Astrocyte (in vitro differentiated cells and primary cell): ENCODE measurements at regions not wholly inside any gene's neighbourhood (a gene's known extent, or its start where the extent isn't known, plus 50 kb on each side); places are given as distances from the start of the nearest gene placed in this dataset.

Experiments
- DNase-seq: peaks from one replicate; pipeline ENCODE4 v3.0.0-alpha.2; 2010; ENCODE audit warnings: low read depth
- FAIRE-seq: peaks from 2 replicates; lab custom pipeline; 2011; peaks lifted over from hg19 to GRCh38; lab: Jason Lieb, UNC
- H2AFZ ChIP-seq: 2 replicates; pipeline ENCODE4 v1.6.0; 2012; ENCODE audit warnings: low read depth, low read length, inconsistent platforms
- H3K27ac ChIP-seq: 2 replicates; pipeline ENCODE4 v1.5.1; 2011; ENCODE audit warnings: low read depth, low read length, inconsistent platforms
- H3K27me3 ChIP-seq: 2 replicates; pipeline ENCODE4 v1.6.0; 2011; ENCODE audit warnings: low read length, inconsistent platforms; ENCODE audit not compliant: insufficient read depth
- H3K36me3 ChIP-seq: 2 replicates; pipeline ENCODE4 v1.5.1; 2011; ENCODE audit warnings: low read length, inconsistent platforms; ENCODE audit not compliant: insufficient read depth
- H3K4me1 ChIP-seq: 2 replicates; pipeline ENCODE4 v1.5.1; 2011; ENCODE audit warnings: low read length, inconsistent platforms; ENCODE audit not compliant: insufficient read depth
- H3K4me2 ChIP-seq: 2 replicates; pipeline ENCODE4 v1.6.0; 2012; ENCODE audit warnings: low read length, inconsistent platforms
- H3K4me3 ChIP-seq: 2 replicates; pipeline ENCODE4 v1.5.1; 2011; ENCODE audit warnings: low read depth, mild to moderate bottlenecking, low read length, inconsistent platforms; ENCODE audit not compliant: insufficient read depth
- H3K79me2 ChIP-seq: 2 replicates; pipeline ENCODE4 v1.6.0; 2012; ENCODE audit warnings: mild to moderate bottlenecking, low read length, inconsistent platforms; ENCODE audit not compliant: insufficient read depth
- H3K9ac ChIP-seq: 2 replicates; pipeline ENCODE4 v1.6.0; 2012; ENCODE audit warnings: mild to moderate bottlenecking, low read length, inconsistent platforms
- H3K9me3 ChIP-seq: 2 replicates; pipeline ENCODE4 v1.5.1; 2012; ENCODE audit warnings: low read depth, mild to moderate bottlenecking, low read length, inconsistent platforms; ENCODE audit not compliant: insufficient read depth
- H4K20me1 ChIP-seq: 2 replicates; pipeline ENCODE4 v1.6.0; 2012; ENCODE audit warnings: low read length, inconsistent platforms; ENCODE audit not compliant: insufficient read depth
- H3K27ac Mint-ChIP-seq: one replicate; pipeline ENCODE4 v1.8.0; 2021; ENCODE audit warnings: mild to moderate bottlenecking, mixed read lengths; ENCODE audit not compliant: unreplicated experiment
- H3K27me3 Mint-ChIP-seq: one replicate; pipeline ENCODE4 v1.8.0; 2021; ENCODE audit warnings: low read depth, mixed read lengths; ENCODE audit not compliant: unreplicated experiment
- H3K36me3 Mint-ChIP-seq: one replicate; pipeline ENCODE4 v1.8.0; 2021; ENCODE audit warnings: low read depth, mixed read lengths; ENCODE audit not compliant: unreplicated experiment
- H3K4me1 Mint-ChIP-seq: one replicate; pipeline ENCODE4 v1.8.0; 2021; ENCODE audit warnings: low read depth, mixed read lengths; ENCODE audit not compliant: unreplicated experiment
- H3K4me3 Mint-ChIP-seq: one replicate; pipeline ENCODE4 v1.8.0; 2021; ENCODE audit warnings: mild to moderate bottlenecking, moderate library complexity, mixed read lengths; ENCODE audit not compliant: unreplicated experiment
- H3K9me3 Mint-ChIP-seq: one replicate; pipeline ENCODE4 v1.8.0; 2021; ENCODE audit warnings: mild to moderate bottlenecking, mixed read lengths; ENCODE audit not compliant: unreplicated experiment
- CTCF ChIP-seq: IDR thresholded peaks from 2 replicates; pipeline ENCODE4 v1.5.1; 2011; ENCODE audit warnings: low read depth, mild to moderate bottlenecking, inconsistent platforms, low read length, moderate library complexity; ENCODE audit not compliant: insufficient read depth
- EZH2 ChIP-seq: IDR thresholded peaks from 2 replicates; pipeline ENCODE4 v1.6.1; 2012; ENCODE audit warnings: mild to moderate bottlenecking, low read length, inconsistent platforms; ENCODE audit not compliant: insufficient read depth

- Mint-ChIP-seq H3K4me3 (no peak overlapping the region), H3K4me1 (no peaks in the 10 kb centered on the region), H3K36me3 (no peaks in the 10 kb centered on the region), H3K27me3 (no peaks in the 10 kb centered on the region), H3K27ac (no peak overlapping the region), H3K9me3 (peaks cover 2% of the 10 kb centered on the region)
- H2AFZ ChIP-seq: no peak overlapping the region
- no peaks in the 10 kb centered on the region for H3K4me1 ChIP-seq
- DNase-seq: no peak
- H3K9ac ChIP-seq: no peak overlapping the region
- no peaks in the 10 kb centered on the region for H3K27me3 ChIP-seq
- FAIRE-seq: no peak
- H3K79me2 ChIP-seq: no peaks in the 10 kb centered on the region
- no peaks in the 10 kb centered on the region for H3K9me3 ChIP-seq
- no peak overlapping the region for H3K4me2 ChIP-seq
- no peaks in the 10 kb centered on the region for H3K36me3 ChIP-seq
- H3K27ac ChIP-seq: no peak overlapping the region
- no peaks in the 10 kb centered on the region for H4K20me1 ChIP-seq
- no peak overlapping the region for H3K4me3 ChIP-seq
- TF ChIP-seq EZH2 (no peak), CTCF (no peak)
Observed at GRCh38 chr16:72680732-72681131, 367.2 kb downstream of the ZFHX3 start.

- Mint-ChIP-seq H3K4me1 (no peaks in the 10 kb centered on the region), H3K27me3 (no peaks in the 10 kb centered on the region), H3K36me3 (no peaks in the 10 kb centered on the region), H3K9me3 (peaks cover 2% of the 10 kb centered on the region), H3K27ac (no peak overlapping the region), H3K4me3 (no peak overlapping the region)
- no peak overlapping the region for H2AFZ ChIP-seq
- no peaks in the 10 kb centered on the region for H3K9me3 ChIP-seq
- H3K4me2 ChIP-seq: no peak overlapping the region
- H3K27me3 ChIP-seq: no peaks in the 10 kb centered on the region
- no peaks in the 10 kb centered on the region for H3K36me3 ChIP-seq
- no peak overlapping the region for H3K27ac ChIP-seq
- H4K20me1 ChIP-seq: no peaks in the 10 kb centered on the region
- TF ChIP-seq CTCF (no peak), EZH2 (no peak)
- no peak overlapping the region for H3K4me3 ChIP-seq
- no peak for DNase-seq
- H3K79me2 ChIP-seq: no peaks in the 10 kb centered on the region
- no peak for FAIRE-seq
- H3K9ac ChIP-seq: no peak overlapping the region
- no peaks in the 10 kb centered on the region for H3K4me1 ChIP-seq
Observed at GRCh38 chr16:72679856-72680255, 368.1 kb downstream of the ZFHX3 start.

GRCh38 chr16:72677662-72678447 lies 370.1 kb downstream of the ZFHX3 start:
- no peaks in the 10 kb centered on the region for H3K4me1 ChIP-seq
- peaks cover 2% of the 10 kb centered on the region for H3K9me3 ChIP-seq
- H3K27ac ChIP-seq: no peak overlapping the region
- Mint-ChIP-seq H3K9me3 (peaks cover 5% of the 10 kb centered on the region), H3K27me3 (no peaks in the 10 kb centered on the region), H3K27ac (no peak overlapping the region), H3K4me3 (no peak overlapping the region), H3K4me1 (no peaks in the 10 kb centered on the region), H3K36me3 (no peaks in the 10 kb centered on the region)
- H2AFZ ChIP-seq: no peak overlapping the region
- no peak for TF ChIP-seq CTCF
- no peak for TF ChIP-seq EZH2
- DNase-seq (peak; percentile 64), FAIRE-seq (peak; percentile 43)
- no peak overlapping the region for H3K9ac ChIP-seq
- H3K4me3 ChIP-seq: no peak overlapping the region
- H3K79me2 ChIP-seq: no peaks in the 10 kb centered on the region
- no peaks in the 10 kb centered on the region for H4K20me1 ChIP-seq
- no peak overlapping the region for H3K4me2 ChIP-seq
- H3K36me3 ChIP-seq: no peaks in the 10 kb centered on the region
- no peaks in the 10 kb centered on the region for H3K27me3 ChIP-seq
